ENCODE measurements at regions not wholly inside any gene's neighbourhood (a gene's known extent, or its start where the extent isn't known, plus 50 kb on each side); places are given as distances from the start of the nearest gene placed in this dataset.

DNA sequence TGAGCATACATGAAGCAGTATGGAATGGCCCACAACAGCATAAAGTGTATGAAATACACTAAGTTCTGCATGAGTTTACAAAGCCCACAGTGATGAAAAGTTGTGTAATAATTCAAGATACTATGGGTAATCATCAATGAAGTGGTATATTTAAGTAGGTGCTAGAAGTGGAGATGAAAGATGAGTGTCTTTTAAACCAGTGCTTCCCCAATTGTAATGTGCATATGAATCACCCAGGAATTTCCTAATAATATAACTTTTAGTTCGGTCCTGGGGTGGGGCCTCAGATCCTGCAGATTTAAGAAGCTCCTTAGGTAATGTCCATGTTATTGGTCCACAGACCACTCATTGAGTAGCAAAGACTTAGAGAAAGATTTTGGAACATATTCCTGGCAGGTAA, 184.9 kb downstream of the DUSP10 start:
- CTCF ChIA-PET = no interaction called here
- POLR2A ChIA-PET = no interaction called here

DNA sequence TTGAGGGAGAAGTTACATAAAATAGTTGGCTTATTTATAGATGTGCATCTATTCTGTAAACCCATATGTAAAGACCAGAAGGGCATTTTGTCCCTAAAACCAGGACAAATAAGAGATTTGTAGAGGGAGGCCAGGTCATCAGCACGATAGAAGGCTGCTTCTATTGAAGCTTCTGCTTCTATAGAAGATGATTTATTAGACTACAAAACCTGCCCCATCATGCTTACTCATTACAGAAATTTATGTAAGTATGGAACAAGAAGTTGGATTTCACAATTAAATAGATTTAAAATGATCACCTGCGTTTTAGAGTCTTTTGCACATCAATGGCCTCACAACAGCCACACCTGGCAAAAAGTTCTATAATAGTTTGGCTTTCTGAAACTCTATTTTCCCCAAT, 183.5 kb downstream of the DUSP10 start:
- DNase-seq = no peak
- no peaks in the 10 kb centered on the region for H3K4me1 ChIP-seq (ENCODE audit: insufficient read depth, low read length)
- no peak overlapping the region for H3K4me3 ChIP-seq (ENCODE audit: low read length)
- H3K27me3 ChIP-seq (ENCODE audit: insufficient read depth, low read length, poor library complexity, severe bottlenecking) = no peaks in the 10 kb centered on the region
- Mint-ChIP-seq H3K9me3 (no peaks in the 10 kb centered on the region), H3K4me1 (no peaks in the 10 kb centered on the region), H3K27ac (no peak overlapping the region), H3K36me3 (no peaks in the 10 kb centered on the region), H3K27me3 (no peaks in the 10 kb centered on the region), H3K4me3 (no peak overlapping the region)
- CTCF ChIA-PET = no interaction called here
- no peaks in the 10 kb centered on the region for H3K36me3 ChIP-seq (ENCODE audit: insufficient read depth, low read length)
- H3K9me3 ChIP-seq (ENCODE audit: low read length) = no peaks in the 10 kb centered on the region
- no peak overlapping the region for H3K27ac ChIP-seq (ENCODE audit: low read depth, low read length)
- POLR2A ChIA-PET = no interaction called here

More for the DNA sequence above, 184.9 kb downstream of the DUSP10 start:
- Histone ChIP-seq H3K27me3 (ENCODE audit: insufficient read depth, low read length, poor library complexity, severe bottlenecking) (no peaks in the 10 kb centered on the region), H3K4me1 (ENCODE audit: insufficient read depth, low read length) (no peaks in the 10 kb centered on the region), H3K9me3 (ENCODE audit: low read length) (no peaks in the 10 kb centered on the region), H3K27ac (ENCODE audit: low read depth, low read length) (no peak overlapping the region), H3K36me3 (ENCODE audit: insufficient read depth, low read length) (no peaks in the 10 kb centered on the region), H3K4me3 (ENCODE audit: low read length) (no peak overlapping the region)
- Mint-ChIP-seq H3K27ac (no peak overlapping the region), H3K27me3 (no peaks in the 10 kb centered on the region), H3K9me3 (no peaks in the 10 kb centered on the region), H3K4me3 (no peak overlapping the region), H3K36me3 (no peaks in the 10 kb centered on the region), H3K4me1 (no peaks in the 10 kb centered on the region)
- no peak for DNase-seq

DNA sequence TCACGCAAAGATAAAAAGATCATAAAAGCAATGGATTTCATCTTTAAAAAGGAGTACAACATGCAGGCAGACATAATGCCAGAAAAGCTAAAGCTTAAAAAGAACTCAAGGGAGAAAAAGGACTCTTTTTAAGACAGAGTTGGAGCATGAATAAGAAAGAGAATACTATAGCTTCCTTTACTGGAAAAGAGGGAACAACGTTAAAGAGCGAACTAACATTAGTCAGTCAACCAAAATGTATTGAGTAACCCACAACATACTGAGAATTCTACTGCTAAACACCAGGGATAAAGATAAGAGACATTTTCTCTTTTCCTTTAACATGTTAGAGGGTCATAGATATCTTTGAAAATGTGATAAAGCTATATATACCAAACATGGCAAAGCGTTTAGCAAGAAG, 182.0 kb downstream of the DUSP10 start:
- CTCF ChIA-PET = no interaction called here
- DNase-seq = no peak
- H3K9me3 Mint-ChIP-seq = no peaks in the 10 kb centered on the region
- POLR2A ChIA-PET = no interaction called here
- no peaks in the 10 kb centered on the region for H3K36me3 Mint-ChIP-seq
- no peaks in the 10 kb centered on the region for H3K4me1 Mint-ChIP-seq
- H3K4me3 Mint-ChIP-seq = no peak overlapping the region
- H3K4me1 ChIP-seq (ENCODE audit: insufficient read depth, low read length) = no peaks in the 10 kb centered on the region
- H3K4me3 ChIP-seq (ENCODE audit: low read length) = no peak overlapping the region
- H3K27ac ChIP-seq (ENCODE audit: low read depth, low read length) = no peak overlapping the region
- no peaks in the 10 kb centered on the region for H3K36me3 ChIP-seq (ENCODE audit: insufficient read depth, low read length)
- peaks cover 0 to 4% of the 10 kb centered on the region in 2 donors for H3K27me3 Mint-ChIP-seq
- no peak overlapping the region for H3K27ac Mint-ChIP-seq
- H3K27me3 ChIP-seq (ENCODE audit: insufficient read depth, low read length, poor library complexity, severe bottlenecking) = no peaks in the 10 kb centered on the region
- no peaks in the 10 kb centered on the region for H3K9me3 ChIP-seq (ENCODE audit: low read length)

DNA sequence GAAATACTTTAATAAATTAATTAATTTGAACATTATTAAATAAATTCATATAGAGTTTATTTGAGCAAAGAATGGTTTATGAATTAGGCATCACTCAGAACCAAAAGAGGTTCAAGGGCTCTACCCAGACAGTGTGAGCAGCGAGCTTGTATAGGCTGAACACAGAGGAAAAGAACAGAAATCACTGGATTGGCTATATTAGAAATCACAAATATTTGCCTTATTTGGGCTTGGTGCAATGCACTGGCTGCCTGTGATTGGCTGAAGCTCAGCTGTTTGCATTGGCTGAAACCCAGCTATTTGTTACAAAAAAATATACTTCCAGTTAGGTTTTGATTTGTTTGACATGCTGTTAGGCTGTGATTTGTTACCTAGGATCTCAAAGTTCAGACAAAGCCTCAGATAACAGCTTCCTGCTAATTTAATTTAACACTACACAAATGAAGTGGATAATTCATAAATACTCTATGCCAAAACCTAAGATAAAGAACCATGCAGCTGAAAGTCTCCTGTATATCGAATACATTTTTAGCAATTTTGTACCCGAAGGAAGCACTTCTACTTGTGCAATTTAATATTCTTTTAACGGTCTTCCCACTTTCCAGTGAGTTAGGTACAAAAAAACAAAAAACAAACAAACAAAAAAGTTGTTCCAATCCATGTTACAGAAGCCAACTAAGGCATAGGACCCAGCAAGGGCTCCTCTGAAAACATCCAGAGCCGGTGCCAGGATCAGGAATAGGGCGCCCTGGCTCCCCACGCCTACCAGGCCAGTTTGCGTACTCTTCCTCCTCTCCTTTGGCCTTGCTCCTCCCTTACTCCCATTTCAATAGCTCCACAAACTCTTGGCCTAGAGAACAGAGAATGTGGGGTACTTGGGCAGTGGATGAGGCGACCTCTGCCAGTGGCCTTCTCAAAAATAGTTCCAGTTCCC, 179.1 kb downstream of the DUSP10 start:
- Histone ChIP-seq H3K36me3 (ENCODE audit: insufficient read depth, low read length) (no peaks in the 10 kb centered on the region), H3K27ac (ENCODE audit: low read depth, low read length) (no peak overlapping the region), H3K4me1 (ENCODE audit: insufficient read depth, low read length) (no peaks in the 10 kb centered on the region), H3K9me3 (ENCODE audit: low read length) (no peaks in the 10 kb centered on the region), H3K4me3 (ENCODE audit: low read length) (no peak overlapping the region), H3K27me3 (ENCODE audit: insufficient read depth, low read length, poor library complexity, severe bottlenecking) (no peaks in the 10 kb centered on the region)
- Mint-ChIP-seq H3K27ac (no peak overlapping the region), H3K9me3 (no peaks in the 10 kb centered on the region), H3K36me3 (no peaks in the 10 kb centered on the region), H3K27me3 (peaks cover 0 to 4% of the 10 kb centered on the region in 2 donors), H3K4me3 (no peak overlapping the region), H3K4me1 (no peaks in the 10 kb centered on the region)
- ChIA-PET POLR2A (no interaction called here), CTCF (no interaction called here)
- DNase-seq = no peak

- no peak overlapping the region for H3K4me3 ChIP-seq (ENCODE audit: low read length)
- H3K9me3 ChIP-seq (ENCODE audit: low read length) = no peaks in the 10 kb centered on the region
- Mint-ChIP-seq H3K36me3 (no peaks in the 10 kb centered on the region), H3K27ac (no peak overlapping the region), H3K4me1 (no peaks in the 10 kb centered on the region), H3K9me3 (no peaks in the 10 kb centered on the region), H3K4me3 (peak overlapping the region in 1 of 7 donors; percentile 32), H3K27me3 (peaks cover 0 to 8% of the 10 kb centered on the region in 2 donors)
- no peaks in the 10 kb centered on the region for H3K36me3 ChIP-seq (ENCODE audit: insufficient read depth, low read length)
- no peak for DNase-seq
- no peaks in the 10 kb centered on the region for H3K27me3 ChIP-seq (ENCODE audit: insufficient read depth, low read length, poor library complexity, severe bottlenecking)
- CTCF ChIA-PET = no interaction called here
- H3K27ac ChIP-seq (ENCODE audit: low read depth, low read length) = no peak overlapping the region
- H3K4me1 ChIP-seq (ENCODE audit: insufficient read depth, low read length) = no peaks in the 10 kb centered on the region
- POLR2A ChIA-PET = no interaction called here
These were observed 178.4 kb downstream of the DUSP10 start for GRCh38 chr1:221563476-221563921.

DNA sequence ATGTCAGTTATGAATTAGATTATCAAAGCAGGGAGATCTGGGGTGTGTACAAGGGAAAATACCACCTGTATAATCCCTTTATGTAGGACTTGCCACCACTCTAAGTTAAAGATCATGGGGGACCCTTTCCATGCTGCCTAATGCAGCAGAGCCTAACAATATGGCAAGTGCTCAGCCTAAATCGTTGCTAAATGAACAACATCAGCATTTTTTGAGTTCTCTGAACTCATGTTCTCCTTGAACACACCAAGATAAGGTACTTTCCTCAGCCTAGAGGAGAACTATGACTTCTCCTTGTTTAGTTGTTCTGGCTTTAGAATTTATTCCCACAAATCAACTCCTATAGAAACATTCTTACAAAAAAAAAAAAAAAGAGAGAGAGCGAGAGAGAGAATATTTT, 177.0 kb downstream of the DUSP10 start:
- no peak overlapping the region for H3K27ac ChIP-seq (ENCODE audit: low read depth, low read length)
- Mint-ChIP-seq H3K27me3 (peaks cover 0 to 8% of the 10 kb centered on the region in 2 donors), H3K4me1 (no peaks in the 10 kb centered on the region), H3K9me3 (no peaks in the 10 kb centered on the region), H3K4me3 (no peak overlapping the region), H3K36me3 (no peaks in the 10 kb centered on the region), H3K27ac (no peak overlapping the region)
- H3K9me3 ChIP-seq (ENCODE audit: low read length) = no peaks in the 10 kb centered on the region
- H3K4me1 ChIP-seq (ENCODE audit: insufficient read depth, low read length) = no peaks in the 10 kb centered on the region
- no peaks in the 10 kb centered on the region for H3K36me3 ChIP-seq (ENCODE audit: insufficient read depth, low read length)
- ChIA-PET POLR2A (no interaction called here), CTCF (no interaction called here)
- DNase-seq = no peak
- H3K4me3 ChIP-seq (ENCODE audit: low read length) = no peak overlapping the region
- H3K27me3 ChIP-seq (ENCODE audit: insufficient read depth, low read length, poor library complexity, severe bottlenecking) = no peaks in the 10 kb centered on the region

DNA sequence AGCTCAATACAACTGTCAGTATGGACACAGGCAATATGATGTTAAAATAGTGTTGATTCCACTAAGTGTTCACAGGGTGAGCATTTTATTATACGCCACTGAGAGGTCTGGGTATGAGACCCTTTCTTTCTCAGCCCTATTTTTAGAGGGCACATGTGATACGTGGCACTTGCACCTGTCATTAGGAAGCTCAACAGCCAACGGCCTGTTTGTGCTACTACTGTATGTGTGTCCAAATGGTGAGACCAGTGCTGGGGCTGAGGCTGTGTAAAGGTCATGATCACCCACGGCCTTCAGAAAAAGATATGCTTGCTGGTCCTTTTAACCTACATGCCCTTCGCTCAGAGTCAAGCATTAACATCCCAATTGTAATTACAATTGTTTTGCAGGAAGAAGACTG, 176.2 kb downstream of the DUSP10 start:
- Mint-ChIP-seq H3K27me3 (peaks cover 0 to 8% of the 10 kb centered on the region in 2 donors), H3K4me3 (no peak overlapping the region), H3K4me1 (no peaks in the 10 kb centered on the region), H3K36me3 (no peaks in the 10 kb centered on the region), H3K9me3 (no peaks in the 10 kb centered on the region), H3K27ac (no peak overlapping the region)
- ChIA-PET POLR2A (no interaction called here), CTCF (no interaction called here)
- Histone ChIP-seq H3K27ac (ENCODE audit: low read depth, low read length) (no peak overlapping the region), H3K4me3 (ENCODE audit: low read length) (no peak overlapping the region), H3K27me3 (ENCODE audit: insufficient read depth, low read length, poor library complexity, severe bottlenecking) (no peaks in the 10 kb centered on the region), H3K36me3 (ENCODE audit: insufficient read depth, low read length) (no peaks in the 10 kb centered on the region), H3K9me3 (ENCODE audit: low read length) (no peaks in the 10 kb centered on the region), H3K4me1 (ENCODE audit: insufficient read depth, low read length) (no peaks in the 10 kb centered on the region)
- no peak for DNase-seq

GRCh38 chr1:221567859-221568507, 173.9 kb downstream of the DUSP10 start:
- Histone ChIP-seq H3K4me1 (ENCODE audit: insufficient read depth, low read length) (no peaks in the 10 kb centered on the region), H3K4me3 (ENCODE audit: low read length) (no peak overlapping the region), H3K27ac (ENCODE audit: low read depth, low read length) (no peak overlapping the region), H3K9me3 (ENCODE audit: low read length) (no peaks in the 10 kb centered on the region), H3K36me3 (ENCODE audit: insufficient read depth, low read length) (no peaks in the 10 kb centered on the region), H3K27me3 (ENCODE audit: insufficient read depth, low read length, poor library complexity, severe bottlenecking) (no peaks in the 10 kb centered on the region)
- POLR2A ChIA-PET = no interaction called here
- Mint-ChIP-seq H3K27me3 (peaks cover 0 to 8% of the 10 kb centered on the region in 2 donors), H3K4me1 (no peaks in the 10 kb centered on the region), H3K4me3 (no peak overlapping the region), H3K36me3 (no peaks in the 10 kb centered on the region), H3K27ac (no peak overlapping the region), H3K9me3 (no peaks in the 10 kb centered on the region)
- no peak for DNase-seq
- CTCF ChIA-PET = no interaction called here

All from CD8-positive, alpha-beta memory T cell (primary cell).